Endothelial cell of umbilical vein (primary cell): ENCODE measurements at regions not wholly inside any gene's neighbourhood (a gene's known extent, or its start where the extent isn't known, plus 50 kb on each side); places are given as distances from the start of the nearest gene placed in this dataset.

ENCODE experiments used
- CTCF ChIP-seq, 2 donors: IDR thresholded peaks; 1 replicate in 1 of 2; 2 replicates in 1 of 2; pipeline ENCODE4 v1.5.1; 2011; ENCODE audit warnings: low read length in 2 of 2, mild to moderate bottlenecking in 2 of 2, moderate library complexity in 2 of 2, control low read depth in 1 of 2, inconsistent platforms in 1 of 2, low read depth in 1 of 2; ENCODE audit not compliant: insufficient read depth in 1 of 2; ENCODE audit errors: extremely low read depth in 1 of 2
- JUN ChIP-seq: IDR thresholded peaks from 2 replicates; pipeline ENCODE4 v1.6.1; 2011; ENCODE audit warnings: borderline replicate concordance, low read depth; ENCODE audit not compliant: insufficient read length, insufficient read depth
- POLR2A ChIP-seq: IDR thresholded peaks from 2 replicates; pipeline ENCODE4 v1.6.1; 2012; ENCODE audit warnings: low read depth, mild to moderate bottlenecking, control low read depth, low read length
- POLR2AphosphoS5 ChIP-seq: IDR thresholded peaks from 2 replicates; pipeline ENCODE4 v1.6.1; 2012; ENCODE audit warnings: low read depth, mild to moderate bottlenecking, control low read depth, low read length, moderate library complexity; ENCODE audit not compliant: insufficient read depth
- TF ChIP-seq, protein P1 (sequence below): IDR thresholded peaks from 2 replicates; pipeline ENCODE4 v1.6.1; 2011; ENCODE audit not compliant: insufficient read depth, insufficient read length

GRCh38 chr11:115927823-115928329 is 423.7 kb upstream of the CADM1 start:
- TF ChIP-seq POLR2AphosphoS5 (no peak), CTCF (IDR thresholded peaks at IDR 0.05; ENCODE audit: extremely low read depth in 1 of 2, insufficient read depth in 1 of 2, low read depth in 1 of 2, low read length in 2 of 2) (no peak), POLR2A (no peak), JUN (no peak)
- TF ChIP-seq, protein P1, sequence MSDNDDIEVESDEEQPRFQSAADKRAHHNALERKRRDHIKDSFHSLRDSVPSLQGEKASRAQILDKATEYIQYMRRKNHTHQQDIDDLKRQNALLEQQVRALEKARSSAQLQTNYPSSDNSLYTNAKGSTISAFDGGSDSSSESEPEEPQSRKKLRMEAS: no peak
